ENCODE measurements at regions not wholly inside any gene's neighbourhood (a gene's known extent, or its start where the extent isn't known, plus 50 kb on each side); places are given as distances from the start of the nearest gene placed in this dataset.
A peak's percentile ranks its signal among the peaks of the same experiment; 100 is the strongest.

GRCh38 chr2:200253639-200254038 lies 52.9 kb upstream of the SPATS2L start:
- DNase-seq (ENCODE audit: low read depth in 2 of 2): peak in 1 of 2 donors; percentile 5

GRCh38 chr2:200254773-200255172 lies 51.7 kb upstream of the SPATS2L start:
- DNase-seq (ENCODE audit: low read depth in 2 of 2): no peak

- no peak for DNase-seq (ENCODE audit: low read depth in 2 of 2)
These were observed 50.9 kb upstream of the SPATS2L start for GRCh38 chr2:200255549-200255948.
